ENCODE measurements at regions not wholly inside any gene's neighbourhood (a gene's known extent, or its start where the extent isn't known, plus 50 kb on each side); places are given as distances from the start of the nearest gene placed in this dataset.

DNA sequence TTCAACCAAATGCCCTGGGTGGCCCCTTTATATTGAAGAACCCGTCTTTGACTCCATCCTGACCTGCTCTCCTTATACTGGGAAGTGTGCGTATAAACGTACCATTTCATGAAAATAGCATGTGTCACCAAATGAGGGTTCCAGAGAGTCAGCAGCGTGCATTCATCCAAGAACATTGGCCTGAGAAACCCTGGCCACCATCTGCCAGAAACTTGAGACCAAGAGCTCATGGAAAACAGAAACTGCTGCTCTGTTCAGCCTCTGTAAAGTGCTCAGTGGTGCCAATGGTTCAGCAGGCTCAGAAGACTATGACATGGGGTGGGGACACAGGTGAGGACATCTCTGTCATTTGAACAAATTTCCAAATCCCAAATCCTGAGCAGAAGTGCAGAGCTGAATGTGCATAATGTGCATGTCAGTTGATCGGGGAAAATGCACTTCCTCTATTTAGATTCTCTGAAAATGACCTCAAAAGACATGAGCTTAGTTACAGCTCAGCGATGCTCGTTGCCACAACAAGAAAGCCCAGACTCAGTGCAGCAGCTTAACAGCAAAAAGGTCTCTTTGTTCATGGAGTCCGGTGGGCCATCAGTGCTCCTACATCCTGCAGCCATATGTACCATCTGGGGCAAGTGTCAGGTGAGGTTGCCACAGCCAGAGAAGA is 176.1 kb downstream of the ATPSCKMT start:
- H3K4me3 ChIP-seq (ENCODE audit: low read depth, low read length), result no peak overlapping the region
- peak; percentile 8 for DNase-seq (ENCODE audit: low read depth)

DNA sequence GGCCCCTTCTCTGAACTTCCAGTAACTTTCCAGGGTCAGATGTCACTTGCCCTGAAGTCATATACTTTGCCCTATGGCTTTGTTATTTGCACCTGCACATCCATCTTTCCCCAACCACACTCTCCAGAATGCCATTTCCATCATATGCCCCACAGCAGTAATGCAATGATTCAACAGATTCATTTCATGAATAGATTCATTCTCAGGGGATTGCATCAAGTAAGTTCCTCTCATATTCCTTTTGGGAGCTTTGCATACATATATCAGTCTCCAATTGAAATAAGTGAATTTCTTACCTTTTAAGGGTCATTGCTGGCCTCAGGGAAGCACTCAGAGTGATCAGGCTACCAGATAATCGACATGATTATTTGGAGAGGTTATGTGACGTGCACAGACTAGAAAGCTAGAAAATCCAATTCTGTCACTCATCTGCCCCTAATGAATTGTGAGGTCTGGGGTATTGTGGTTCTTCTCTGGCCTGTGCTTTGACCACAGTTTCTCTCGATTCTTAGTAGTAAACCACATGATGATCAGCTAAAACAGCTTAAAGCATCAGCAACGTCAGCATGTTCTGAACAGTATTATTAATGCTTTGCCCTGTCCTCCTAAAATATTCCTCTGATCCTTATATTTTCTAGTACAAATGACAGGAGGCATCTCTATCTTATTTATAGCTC is 179.9 kb downstream of the ATPSCKMT start:
- no peak for TF ChIP-seq MYC (IDR thresholded peaks at IDR 0.05; ENCODE audit: low read depth, low read length)
- TF ChIP-seq, protein P1, sequence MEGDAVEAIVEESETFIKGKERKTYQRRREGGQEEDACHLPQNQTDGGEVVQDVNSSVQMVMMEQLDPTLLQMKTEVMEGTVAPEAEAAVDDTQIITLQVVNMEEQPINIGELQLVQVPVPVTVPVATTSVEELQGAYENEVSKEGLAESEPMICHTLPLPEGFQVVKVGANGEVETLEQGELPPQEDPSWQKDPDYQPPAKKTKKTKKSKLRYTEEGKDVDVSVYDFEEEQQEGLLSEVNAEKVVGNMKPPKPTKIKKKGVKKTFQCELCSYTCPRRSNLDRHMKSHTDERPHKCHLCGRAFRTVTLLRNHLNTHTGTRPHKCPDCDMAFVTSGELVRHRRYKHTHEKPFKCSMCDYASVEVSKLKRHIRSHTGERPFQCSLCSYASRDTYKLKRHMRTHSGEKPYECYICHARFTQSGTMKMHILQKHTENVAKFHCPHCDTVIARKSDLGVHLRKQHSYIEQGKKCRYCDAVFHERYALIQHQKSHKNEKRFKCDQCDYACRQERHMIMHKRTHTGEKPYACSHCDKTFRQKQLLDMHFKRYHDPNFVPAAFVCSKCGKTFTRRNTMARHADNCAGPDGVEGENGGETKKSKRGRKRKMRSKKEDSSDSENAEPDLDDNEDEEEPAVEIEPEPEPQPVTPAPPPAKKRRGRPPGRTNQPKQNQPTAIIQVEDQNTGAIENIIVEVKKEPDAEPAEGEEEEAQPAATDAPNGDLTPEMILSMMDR (IDR thresholded peaks at IDR 0.05; ENCODE audit: low read depth, low read length), result no peak
- TF ChIP-seq, protein P2, sequence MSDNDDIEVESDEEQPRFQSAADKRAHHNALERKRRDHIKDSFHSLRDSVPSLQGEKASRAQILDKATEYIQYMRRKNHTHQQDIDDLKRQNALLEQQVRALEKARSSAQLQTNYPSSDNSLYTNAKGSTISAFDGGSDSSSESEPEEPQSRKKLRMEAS (IDR thresholded peaks at IDR 0.05; ENCODE audit: low read depth, low read length), result no peak
- no peak for TF ChIP-seq POLR2A (IDR thresholded peaks at IDR 0.05; ENCODE audit: extremely low read depth, insufficient read length)
- DNase-seq (ENCODE audit: low read depth), result no peak
- H3K4me3 ChIP-seq (ENCODE audit: low read depth, low read length), result no peak overlapping the region

More for the DNA sequence above, 176.1 kb downstream of the ATPSCKMT start:
- TF ChIP-seq, protein P1 (IDR thresholded peaks at IDR 0.05; ENCODE audit: low read depth, low read length), result no peak
- TF ChIP-seq, protein P2 (IDR thresholded peaks at IDR 0.05; ENCODE audit: low read depth, low read length), result no peak

DNA sequence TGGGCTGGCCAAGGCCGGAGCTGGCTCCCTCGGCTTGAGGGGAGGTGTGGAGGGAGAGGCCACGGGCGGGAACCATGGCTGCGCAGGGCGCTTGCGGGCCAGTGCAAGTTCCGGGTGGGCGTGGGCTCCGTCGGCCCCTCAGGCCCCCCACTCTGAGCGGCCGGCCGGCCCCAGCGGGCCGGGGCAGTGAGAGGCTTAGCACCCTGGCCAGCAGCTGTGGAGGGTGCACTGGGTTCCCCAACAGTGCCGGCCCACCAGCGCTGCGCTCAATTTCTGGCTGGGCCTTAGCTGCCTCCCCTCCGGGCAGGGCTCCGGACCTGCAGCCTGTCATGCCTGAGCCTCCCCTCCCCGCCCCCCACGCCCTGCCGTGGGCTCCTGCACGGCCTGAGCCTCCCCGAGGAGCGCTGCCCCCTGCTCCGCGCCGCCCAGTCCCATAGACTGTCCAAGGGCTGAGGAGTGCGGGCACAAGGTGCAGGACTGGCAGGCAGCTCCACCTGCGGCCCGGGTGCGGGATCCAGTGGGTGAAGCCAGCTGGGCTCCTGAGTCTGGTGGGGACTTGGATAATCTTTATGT is 184.2 kb downstream of the ATPSCKMT start:
- TF ChIP-seq, protein P1 (IDR thresholded peaks at IDR 0.05; ENCODE audit: low read depth, low read length), result no peak
- TF ChIP-seq MYC (IDR thresholded peaks at IDR 0.05; ENCODE audit: low read depth, low read length), result no peak
- no peak for TF ChIP-seq POLR2A (IDR thresholded peaks at IDR 0.05; ENCODE audit: extremely low read depth, insufficient read length)
- TF ChIP-seq, protein P2 (IDR thresholded peaks at IDR 0.05; ENCODE audit: low read depth, low read length), result no peak
- DNase-seq (ENCODE audit: low read depth), result no peak
- H3K4me3 ChIP-seq (ENCODE audit: low read depth, low read length), result no peak overlapping the region

DNA sequence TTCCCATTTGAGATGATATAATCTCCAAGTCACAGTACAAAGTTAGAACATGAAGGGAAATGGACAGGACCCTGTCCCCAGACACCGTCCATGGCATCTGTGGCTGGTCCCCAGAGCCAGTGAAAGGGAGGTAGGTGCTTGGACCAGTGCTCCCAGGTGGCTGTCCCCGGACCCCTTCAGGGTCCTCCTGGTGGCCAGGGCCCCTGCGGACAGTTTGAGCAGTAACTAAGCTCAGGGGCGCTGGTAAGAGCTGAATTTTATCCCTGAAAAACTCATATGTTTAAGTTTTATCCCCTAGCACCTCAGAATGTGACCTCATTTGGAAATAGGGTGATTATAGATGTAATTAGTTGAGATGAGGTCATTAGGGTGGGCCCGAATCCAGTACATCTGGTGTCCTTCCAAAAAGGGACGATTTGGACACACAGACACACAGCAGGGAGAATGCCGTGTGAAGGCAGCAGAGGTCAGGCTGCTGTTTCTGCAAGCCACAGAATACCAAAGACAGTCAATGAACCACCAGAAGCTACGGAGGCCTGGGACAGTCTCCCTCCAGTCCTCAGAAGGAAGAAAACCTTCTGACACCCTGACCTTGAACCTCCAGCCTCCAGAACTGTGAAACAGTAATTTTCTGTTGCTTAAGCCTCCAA is 185.0 kb downstream of the ATPSCKMT start:
- no peak for DNase-seq (ENCODE audit: low read depth)
- TF ChIP-seq POLR2A (IDR thresholded peaks at IDR 0.05; ENCODE audit: extremely low read depth, insufficient read length) (no peak), MYC (IDR thresholded peaks at IDR 0.05; ENCODE audit: low read depth, low read length) (no peak)
- TF ChIP-seq, protein P2 (IDR thresholded peaks at IDR 0.05; ENCODE audit: low read depth, low read length), result no peak
- TF ChIP-seq, protein P1 (IDR thresholded peaks at IDR 0.05; ENCODE audit: low read depth, low read length), result no peak
- no peak overlapping the region for H3K4me3 ChIP-seq (ENCODE audit: low read depth, low read length)

DNA sequence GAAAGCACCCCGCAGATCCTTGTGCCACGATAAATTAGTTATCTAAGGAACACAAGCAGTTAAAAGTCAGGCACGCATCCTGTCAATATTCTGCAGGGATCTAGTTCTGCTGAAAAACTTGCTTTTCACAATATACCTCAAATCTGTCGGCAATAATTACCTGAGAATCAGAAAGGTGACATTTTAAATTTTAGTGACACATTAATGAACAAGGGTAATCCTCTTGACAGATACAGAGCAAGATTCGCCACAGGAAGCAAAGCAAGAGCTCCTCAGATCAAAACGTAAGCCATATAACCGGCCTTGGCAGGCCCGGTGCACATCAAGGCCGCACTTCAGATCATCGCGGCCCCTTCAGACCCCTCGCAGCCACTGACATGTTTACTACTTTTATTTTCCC is 185.7 kb downstream of the ATPSCKMT start:
- DNase-seq (ENCODE audit: low read depth), result no peak
- H3K4me3 ChIP-seq (ENCODE audit: low read depth, low read length), result no peak overlapping the region
- TF ChIP-seq MYC (IDR thresholded peaks at IDR 0.05; ENCODE audit: low read depth, low read length) (no peak), POLR2A (IDR thresholded peaks at IDR 0.05; ENCODE audit: extremely low read depth, insufficient read length) (no peak)
- TF ChIP-seq, protein P1 (IDR thresholded peaks at IDR 0.05; ENCODE audit: low read depth, low read length), result no peak
- TF ChIP-seq, protein P2 (IDR thresholded peaks at IDR 0.05; ENCODE audit: low read depth, low read length), result no peak

Data from NB4 (cell line).